ENCODE measurements at regions not wholly inside any gene's neighbourhood (a gene's known extent, or its start where the extent isn't known, plus 50 kb on each side); places are given as distances from the start of the nearest gene placed in this dataset.

DNA sequence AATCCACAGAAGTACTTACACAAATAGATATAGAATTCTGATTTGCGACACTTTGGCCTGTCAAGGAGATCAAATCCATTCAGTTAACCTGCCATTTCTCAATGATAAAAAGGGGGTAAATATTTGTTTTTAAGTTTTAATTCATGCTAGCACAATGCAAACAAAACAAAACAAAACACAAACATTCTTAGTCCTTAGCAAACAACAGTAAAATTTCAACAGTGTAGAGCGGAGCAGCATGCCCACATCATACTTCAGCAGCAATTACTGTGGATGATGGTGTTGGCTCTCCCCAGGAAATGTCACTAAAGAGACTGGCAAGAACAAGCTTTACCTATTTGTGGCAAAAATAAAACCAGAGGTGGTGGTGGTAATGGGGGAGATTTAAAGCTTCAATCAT lies 625.2 kb upstream of the PCDH20 start:
- ChIA-PET CTCF (no interaction called here), POLR2A (no interaction called here)
- peaks cover 6% of the 10 kb centered on the region for H3K9me3 Mint-ChIP-seq
- H3K27me3 Mint-ChIP-seq (ENCODE audit: low read depth): no peaks in the 10 kb centered on the region
- no peak for DNase-seq (ENCODE audit: low spot score)
- H3K36me3 Mint-ChIP-seq: peaks cover 6% of the 10 kb centered on the region; the same call in 1 of the 2 replicates
- ATAC-seq: no peak
- H3K4me3 Mint-ChIP-seq: no peak overlapping the region
- no peaks in the 10 kb centered on the region for H3K4me1 Mint-ChIP-seq
- TF ChIP-seq CREB1 (CRISPR knock-in tag; IDR thresholded peaks at IDR 0.05) (no peak), TEAD1 (CRISPR knock-in tag; IDR thresholded peaks at IDR 0.05) (no peak), ZNF425 (CRISPR knock-in tag; conservative IDR thresholded peaks at IDR 0.05) (no peak), GTF2I (CRISPR knock-in tag; conservative IDR thresholded peaks at IDR 0.05) (no peak), RELA (CRISPR knock-in tag; IDR thresholded peaks at IDR 0.05; ENCODE audit: borderline replicate concordance) (no peak), TCF7 (CRISPR knock-in tag; IDR thresholded peaks at IDR 0.05; ENCODE audit: low read depth) (no peak), ZNF317 (CRISPR knock-in tag; IDR thresholded peaks at IDR 0.05; ENCODE audit: borderline replicate concordance, low read depth) (no peak), OVOL2 (CRISPR knock-in tag; IDR thresholded peaks at IDR 0.05; ENCODE audit: borderline replicate concordance) (no peak), HMGXB4 (CRISPR knock-in tag; IDR thresholded peaks at IDR 0.05) (no peak), SOX15 (CRISPR knock-in tag; IDR thresholded peaks at IDR 0.05) (no peak), TP53 (CRISPR knock-in tag; IDR thresholded peaks at IDR 0.05) (no peak), ZMAT4 (CRISPR knock-in tag; IDR thresholded peaks at IDR 0.05) (no peak), SMAD3 (CRISPR knock-in tag; IDR thresholded peaks at IDR 0.05; ENCODE audit: borderline replicate concordance) (no peak), AFF4 (CRISPR knock-in tag; IDR thresholded peaks at IDR 0.05; ENCODE audit: borderline replicate concordance) (no peak), ZNF416 (CRISPR knock-in tag; IDR thresholded peaks at IDR 0.05) (no peak)
- TF ChIP-seq, protein P1, sequence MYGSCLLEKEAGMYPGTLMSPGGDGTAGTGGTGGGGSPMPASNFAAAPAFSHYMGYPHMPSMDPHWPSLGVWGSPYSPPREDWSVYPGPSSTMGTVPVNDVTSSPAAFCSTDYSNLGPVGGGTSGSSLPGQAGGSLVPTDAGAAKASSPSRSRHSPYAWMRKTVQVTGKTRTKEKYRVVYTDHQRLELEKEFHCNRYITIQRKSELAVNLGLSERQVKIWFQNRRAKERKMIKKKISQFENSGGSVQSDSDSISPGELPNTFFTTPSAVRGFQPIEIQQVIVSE (CRISPR knock-in tag; IDR thresholded peaks at IDR 0.05; ENCODE audit: borderline replicate concordance): no peak
- TF ChIP-seq, protein P2, sequence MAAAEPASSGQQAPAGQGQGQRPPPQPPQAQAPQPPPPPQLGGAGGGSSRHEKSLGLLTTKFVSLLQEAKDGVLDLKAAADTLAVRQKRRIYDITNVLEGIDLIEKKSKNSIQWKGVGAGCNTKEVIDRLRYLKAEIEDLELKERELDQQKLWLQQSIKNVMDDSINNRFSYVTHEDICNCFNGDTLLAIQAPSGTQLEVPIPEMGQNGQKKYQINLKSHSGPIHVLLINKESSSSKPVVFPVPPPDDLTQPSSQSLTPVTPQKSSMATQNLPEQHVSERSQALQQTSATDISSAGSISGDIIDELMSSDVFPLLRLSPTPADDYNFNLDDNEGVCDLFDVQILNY (CRISPR knock-in tag; IDR thresholded peaks at IDR 0.05): no peak
- TF ChIP-seq, protein P3, sequence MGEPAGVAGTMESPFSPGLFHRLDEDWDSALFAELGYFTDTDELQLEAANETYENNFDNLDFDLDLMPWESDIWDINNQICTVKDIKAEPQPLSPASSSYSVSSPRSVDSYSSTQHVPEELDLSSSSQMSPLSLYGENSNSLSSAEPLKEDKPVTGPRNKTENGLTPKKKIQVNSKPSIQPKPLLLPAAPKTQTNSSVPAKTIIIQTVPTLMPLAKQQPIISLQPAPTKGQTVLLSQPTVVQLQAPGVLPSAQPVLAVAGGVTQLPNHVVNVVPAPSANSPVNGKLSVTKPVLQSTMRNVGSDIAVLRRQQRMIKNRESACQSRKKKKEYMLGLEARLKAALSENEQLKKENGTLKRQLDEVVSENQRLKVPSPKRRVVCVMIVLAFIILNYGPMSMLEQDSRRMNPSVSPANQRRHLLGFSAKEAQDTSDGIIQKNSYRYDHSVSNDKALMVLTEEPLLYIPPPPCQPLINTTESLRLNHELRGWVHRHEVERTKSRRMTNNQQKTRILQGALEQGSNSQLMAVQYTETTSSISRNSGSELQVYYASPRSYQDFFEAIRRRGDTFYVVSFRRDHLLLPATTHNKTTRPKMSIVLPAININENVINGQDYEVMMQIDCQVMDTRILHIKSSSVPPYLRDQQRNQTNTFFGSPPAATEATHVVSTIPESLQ (CRISPR knock-in tag; IDR thresholded peaks at IDR 0.05): no peak
- TF ChIP-seq, protein P4, sequence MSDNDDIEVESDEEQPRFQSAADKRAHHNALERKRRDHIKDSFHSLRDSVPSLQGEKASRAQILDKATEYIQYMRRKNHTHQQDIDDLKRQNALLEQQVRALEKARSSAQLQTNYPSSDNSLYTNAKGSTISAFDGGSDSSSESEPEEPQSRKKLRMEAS (CRISPR knock-in tag; IDR thresholded peaks at IDR 0.05): no peak
- no peak overlapping the region for H3K27ac Mint-ChIP-seq
